IMR-90 (cell line): ENCODE measurements at regions not wholly inside any gene's neighbourhood (a gene's known extent, or its start where the extent isn't known, plus 50 kb on each side); places are given as distances from the start of the nearest gene placed in this dataset.

ENCODE experiments used
- ATAC-seq: fragments of 200-7000 bp; cut with Tn5 transposase; 2 replicates; pipeline ENCODE4 v1.9.1; 2020; ENCODE audit warnings: low read depth, mild to moderate bottlenecking, moderate library complexity
- BruUV-seq: library from RNA; stranded (reverse); fragments of 400-500 nt; replicated peaks from 2 replicates; lab custom pipeline; 2021; lab: Mats Ljungman, UMichigan
- CTCF ChIA-PET: fragments of 300-600 bp; formaldehyde crosslinking; extraction: SDS; loops from one replicate; lab custom pipeline; 2021; ENCODE audit warnings: antibody characterized with exemption; lab: Yijun Ruan, JAX
- POLR2A ChIA-PET: fragments of 300-600 bp; sonication (Branson Sonifier 250); formaldehyde crosslinking; loops from one replicate; lab custom pipeline; 2022; ENCODE audit warnings: antibody characterized with exemption; ENCODE audit not compliant: unreplicated experiment; lab: Charles Lee
- DNase-seq: peaks from one replicate; pipeline ENCODE4 v3.0.0; 2013
- H2AFZ ChIP-seq: replicated peaks from 2 replicates; pipeline ENCODE3; 2013; ENCODE audit warnings: low read length, mild to moderate bottlenecking; ENCODE audit not compliant: poor library complexity
- H2AK5ac ChIP-seq: 2 replicates; pipeline ENCODE4 v1.6.1; 2013; ENCODE audit warnings: low read depth, low read length, inconsistent platforms
- H2AK9ac ChIP-seq: replicated peaks from 2 replicates; pipeline ENCODE3; 2013; ENCODE audit warnings: mild to moderate bottlenecking, low read depth, low read length, moderate library complexity; ENCODE audit not compliant: poor library complexity
- H2BK120ac ChIP-seq: 2 replicates; pipeline ENCODE4 v1.6.1; 2013; ENCODE audit warnings: low read depth, low read length, inconsistent platforms
- H2BK15ac ChIP-seq: 3 replicates; pipeline ENCODE4 v1.6.1; 2013; ENCODE audit warnings: low read depth, low read length, inconsistent platforms
- H2BK20ac ChIP-seq: 2 replicates; pipeline ENCODE4 v1.6.1; 2013; ENCODE audit warnings: low read depth, mild to moderate bottlenecking, inconsistent platforms, low read length, moderate library complexity
- H2BK5ac ChIP-seq: 2 replicates; pipeline ENCODE4 v1.6.1; 2013; ENCODE audit warnings: mild to moderate bottlenecking, low read depth, low read length, inconsistent platforms; ENCODE audit not compliant: poor library complexity, severe bottlenecking
- H3K14ac ChIP-seq: replicated peaks from 2 replicates; pipeline ENCODE4 v1.6.1; 2013; ENCODE audit warnings: low read depth, low read length, inconsistent platforms
- H3K18ac ChIP-seq: 2 replicates; pipeline ENCODE4 v1.6.1; 2013; ENCODE audit warnings: low read depth, low read length, control low read depth
- H3K23ac ChIP-seq: 2 replicates; pipeline ENCODE4 v1.6.1; 2013; ENCODE audit warnings: low read depth, low read length, inconsistent platforms
- H3K27ac ChIP-seq: 2 replicates; pipeline ENCODE4 v1.5.1; 2013; ENCODE audit warnings: mild to moderate bottlenecking, control low read depth, low read length; ENCODE audit not compliant: insufficient read depth
- H3K27me3 ChIP-seq: 2 replicates; pipeline ENCODE4 v1.6.1; 2013; ENCODE audit warnings: low read length; ENCODE audit not compliant: control insufficient read depth, insufficient read depth
- H3K36me3 ChIP-seq: 2 replicates; pipeline ENCODE4 v1.6.1; 2013; ENCODE audit warnings: low read length, mixed read lengths; ENCODE audit not compliant: control insufficient read depth, insufficient read depth
- H3K4ac ChIP-seq: 2 replicates; pipeline ENCODE4 v1.6.1; 2013; ENCODE audit warnings: low read depth, low read length, inconsistent platforms
- H3K4me1 ChIP-seq: 2 replicates; pipeline ENCODE4 v1.6.1; 2013; ENCODE audit warnings: low read length, mixed read lengths; ENCODE audit not compliant: control insufficient read depth, insufficient read depth
- H3K4me2 ChIP-seq: 2 replicates; pipeline ENCODE4 v1.6.1; 2013; ENCODE audit warnings: low read depth, mild to moderate bottlenecking, control low read depth, low read length, moderate library complexity
- H3K4me3 ChIP-seq: 2 replicates; pipeline ENCODE4 v1.5.1; 2013; ENCODE audit warnings: low read depth, mild to moderate bottlenecking, control low read depth, low read length, moderate library complexity; ENCODE audit not compliant: insufficient read depth
- H3K56ac ChIP-seq: 2 replicates; pipeline ENCODE4 v1.6.1; 2013; ENCODE audit warnings: low read length, inconsistent platforms; ENCODE audit not compliant: insufficient read depth; ENCODE audit errors: extremely low read depth
- H3K79me1 ChIP-seq, 2 experiments: 2 replicates each; pipeline ENCODE4 v1.6.1; 2013; ENCODE audit warnings: low read length in 2 of 2, inconsistent platforms in 1 of 2, low read depth in 1 of 2
- H3K9ac ChIP-seq: 2 replicates; pipeline ENCODE4 v1.6.1; 2013; ENCODE audit warnings: low read depth, low read length, control low read depth
- H3K9me1 ChIP-seq: 2 replicates; pipeline ENCODE4 v1.6.1; 2013; ENCODE audit warnings: low read length, inconsistent platforms; ENCODE audit not compliant: insufficient read depth
- H3K9me3 ChIP-seq: 2 replicates; pipeline ENCODE4 v1.6.1; 2013; ENCODE audit warnings: low read length; ENCODE audit not compliant: control insufficient read depth, insufficient read depth
- H4K20me1 ChIP-seq: 2 replicates; pipeline ENCODE4 v1.6.1; 2013; ENCODE audit warnings: low read length, inconsistent platforms; ENCODE audit not compliant: insufficient read depth
- H4K5ac ChIP-seq: 2 replicates; pipeline ENCODE4 v1.6.1; 2013; ENCODE audit warnings: mild to moderate bottlenecking, low read depth, low read length, control low read depth
- H4K8ac ChIP-seq, 2 experiments: 2 replicates each; pipeline ENCODE4 v1.6.1; 2013; ENCODE audit warnings: low read depth in 2 of 2, low read length in 2 of 2, control low read depth in 1 of 2, inconsistent platforms in 1 of 2
- H4K91ac ChIP-seq: 2 replicates; pipeline ENCODE4 v1.6.1; 2013; ENCODE audit warnings: low read depth, low read length, inconsistent platforms; ENCODE audit not compliant: insufficient read depth
- BHLHE40 ChIP-seq: fragments of 150-350 bp; IDR thresholded peaks from 2 replicates; pipeline ENCODE4 v1.6.1; 2016; ENCODE audit warnings: mild to moderate bottlenecking, low read depth, low read length
- CEBPB ChIP-seq: IDR thresholded peaks from 2 replicates; pipeline ENCODE4 v1.6.1; 2012; ENCODE audit warnings: low read depth, low read length, improper control_type of control experiment
- CHD1 ChIP-seq: IDR thresholded peaks from 2 replicates; pipeline ENCODE4 v1.6.1; 2012; ENCODE audit warnings: low read depth, low read length, improper control_type of control experiment
- CTCF ChIP-seq: conservative IDR thresholded peaks from 2 replicates; pipeline ENCODE4 v1.5.1; 2012; ENCODE audit warnings: mild to moderate bottlenecking, low read depth, low read length, improper control_type of control experiment
- ELK1 ChIP-seq: fragments of 150-350 bp; IDR thresholded peaks from 2 replicates; pipeline ENCODE4 v1.6.1; 2016; ENCODE audit warnings: low read depth, mild to moderate bottlenecking, low read length, moderate library complexity, borderline replicate concordance
- FOS ChIP-seq: fragments of 150-350 bp; IDR thresholded peaks from 2 replicates; pipeline ENCODE4 v1.6.1; 2016; ENCODE audit warnings: low read depth, low read length
- MAFK ChIP-seq: IDR thresholded peaks from 2 replicates; pipeline ENCODE4 v1.6.1; 2012; ENCODE audit warnings: low read depth, low read length, improper control_type of control experiment
- MAZ ChIP-seq: IDR thresholded peaks from 2 replicates; pipeline ENCODE4 v1.6.1; 2012; ENCODE audit warnings: low read depth, mild to moderate bottlenecking, low read length, improper control_type of control experiment, moderate library complexity, borderline replicate concordance
- MXI1 ChIP-seq: IDR thresholded peaks from 2 replicates; pipeline ENCODE4 v1.6.1; 2012; ENCODE audit warnings: low read depth, mild to moderate bottlenecking, low read length, moderate library complexity, borderline replicate concordance
- NFE2L2 ChIP-seq: fragments of 150-350 bp; IDR thresholded peaks from 2 replicates; pipeline ENCODE4 v1.6.1; 2016; ENCODE audit warnings: low read depth, mild to moderate bottlenecking, low read length
- POLR2A ChIP-seq: IDR thresholded peaks from 2 replicates; pipeline ENCODE4 v1.6.1; 2012; ENCODE audit warnings: mild to moderate bottlenecking, low read depth, low read length
- RAD21 ChIP-seq: IDR thresholded peaks from 2 replicates; pipeline ENCODE4 v1.6.1; 2012; ENCODE audit warnings: low read length, improper control_type of control experiment
- RCOR1 ChIP-seq: IDR thresholded peaks from 2 replicates; pipeline ENCODE4 v1.6.1; 2012; ENCODE audit warnings: mild to moderate bottlenecking, low read length, improper control_type of control experiment; ENCODE audit not compliant: insufficient replicate concordance
- RFX5 ChIP-seq: IDR thresholded peaks from 2 replicates; pipeline ENCODE4 v1.8.0; 2012; ENCODE audit warnings: low read depth, mild to moderate bottlenecking, low read length, moderate library complexity
- SMC3 ChIP-seq: fragments of 150-350 bp; IDR thresholded peaks from 2 replicates; pipeline ENCODE4 v1.6.1; 2016; ENCODE audit warnings: low read depth, mild to moderate bottlenecking, antibody characterized with exemption, low read length, moderate library complexity
- USF2 ChIP-seq: fragments of 150-350 bp; IDR thresholded peaks from 2 replicates; pipeline ENCODE4 v1.6.1; 2017; ENCODE audit warnings: mild to moderate bottlenecking, antibody characterized with exemption, low read length, low read depth
- WGBS, 2 experiments: methylation state at CpG; one replicate each; pipeline versions ENCODE4 v1.1.5 to v1.1.7; 2013; ENCODE audit warnings: missing lambda C conversion rate in 2 of 2; ENCODE audit not compliant: insufficient read length in 1 of 2; ENCODE audit errors: extremely low coverage in 2 of 2; 5-methylcytosine and 5-hydroxymethylcytosine counted together
- dilution Hi-C: fragments of 300-500 bp; cut with HindIII; formaldehyde crosslinking; loops from one replicate; pipeline ENCODE4 v1.14.3; 2018; ENCODE audit warnings: low sequenced_read_pairs; ENCODE audit not compliant: unreplicated experiment
- in situ Hi-C: fragments of 300-500 bp; cut with MboI; formaldehyde crosslinking; loops from 3 replicates; pipeline ENCODE4 v1.14.3; 2019; ENCODE audit warnings: low sequenced_read_pairs, inconsistent platforms, mixed read lengths
- intact Hi-C: fragments of 100-400 bp; cut with micrococcal nuclease; formaldehyde crosslinking; loops from 2 replicates; pipeline ENCODE4 v1.10.0; 2022

- ATAC-seq = no peak
- no CpG with 5 or more reads among the region's 1 CpG for WGBS, 2 experiments
Measured at GRCh38 chr5:13505326-13505725, 439.2 kb downstream of the DNAH5 start.

More at GRCh38 chr5:13505326-13505725, 439.2 kb downstream of the DNAH5 start:
- Histone ChIP-seq H4K20me1 (no peaks in the 10 kb centered on the region), H3K36me3 (no peaks in the 10 kb centered on the region), H3K4me2 (no peak overlapping the region), H3K9ac (no peak overlapping the region), H2BK5ac (no peak overlapping the region), H2BK15ac (no peak overlapping the region), H3K23ac (no peak overlapping the region), H3K56ac (no peak overlapping the region), H3K4me1 (no peaks in the 10 kb centered on the region), H3K18ac (no peak overlapping the region), H3K14ac (no peak overlapping the region), H3K9me3 (0 out of 2 replicates have a peak, but pooled peaks cover 3% of the 10 kb centered on the region), H4K8ac (no peak overlapping the region), H3K79me1 (no peaks in the 10 kb centered on the region), H3K4ac (no peak overlapping the region), H3K27ac (no peak overlapping the region), H4K91ac (no peak overlapping the region), H3K9me1 (no peaks in the 10 kb centered on the region), H3K27me3 (peaks cover 2% of the 10 kb centered on the region; the same call in 1 of the 2 replicates), H3K4me3 (no peak overlapping the region), H2AK9ac (no peak overlapping the region), H2BK20ac (no peak overlapping the region), H4K5ac (no peak overlapping the region), H2AFZ (no peak overlapping the region), H2AK5ac (no peak overlapping the region), H2BK120ac (no peak overlapping the region)
- intact Hi-C loops = no loop called here
- no peak for DNase-seq
- ChIA-PET CTCF (interaction anchor here (1.1 kb wide), 1 partner anchor 13 kb away, joined by 3 read pairs; no protein-coding TSS in a partner anchor), POLR2A (no interaction called here)
- BruUV-seq = no TSS peak
- in situ Hi-C loops = no loop called here
- TF ChIP-seq CTCF (no peak), USF2 (no peak), RFX5 (no peak), CHD1 (no peak), MXI1 (no peak), RAD21 (no peak), POLR2A (no peak), BHLHE40 (no peak), RCOR1 (no peak), FOS (no peak), ELK1 (no peak), NFE2L2 (no peak), SMC3 (no peak), MAZ (no peak), CEBPB (no peak), MAFK (no peak)
- dilution Hi-C loops = no loop called here
